ENCODE measurements at regions not wholly inside any gene's neighbourhood (a gene's known extent, or its start where the extent isn't known, plus 50 kb on each side); places are given as distances from the start of the nearest gene placed in this dataset.
"Not testable (repeated sequence)": the region's sequence is repeated elsewhere in the genome, so short reads cannot be mapped to it uniquely, and the experiment has no call there.

- DNase-seq: no peak
- no peak for TF ChIP-seq CTCF (IDR thresholded peaks at IDR 0.05)
- no peaks in the 10 kb centered on the region for H3K27me3 ChIP-seq (ENCODE audit: insufficient read depth in 3 of 3, low read length in 2 of 3)
- no peaks in the 10 kb centered on the region for H3K36me3 ChIP-seq (ENCODE audit: insufficient read depth in 1 of 2, low read depth in 1 of 2)
- WGBS, 3 donors: 63 to 78% (median 69%) methylated on average over 7 of the region's 7 CpGs
- no peak for ATAC-seq
- no peaks in the 10 kb centered on the region for H3K4me1 ChIP-seq
- peaks cover 7% of the 10 kb centered on the region for H3K9me3 ChIP-seq
- no peak overlapping the region for H3K27ac ChIP-seq
- no peak overlapping the region for H3K4me3 ChIP-seq
- intact Hi-C loops (cut with DNase I): no loop called here
These were observed 73.0 kb downstream of the GBP6 start for GRCh38 chr1:89436856-89437255.

DNA sequence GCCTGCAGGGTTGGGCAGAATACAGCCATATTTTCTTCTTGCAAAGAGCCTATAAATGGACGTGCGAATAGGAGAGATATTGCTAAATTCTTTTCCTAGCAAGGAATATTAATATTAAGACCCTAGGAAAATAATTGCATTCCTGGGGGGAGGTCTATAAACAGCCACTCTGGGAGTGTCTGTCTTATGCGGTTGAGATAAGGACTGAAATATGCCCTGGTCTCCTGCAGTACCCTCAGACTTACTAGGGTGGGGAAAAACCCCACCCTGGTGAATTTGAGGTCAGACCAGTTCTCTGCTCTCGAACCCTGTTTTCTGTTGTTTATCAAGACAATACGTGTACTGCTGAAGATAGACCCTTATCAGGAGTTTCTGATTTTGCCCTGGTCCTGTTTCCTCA is 74.4 kb downstream of the GBP6 start:
- not testable (repeated sequence) for DNase-seq

GRCh38 chr1:89440911-89441310 is 77.1 kb downstream of the GBP6 start:
- ATAC-seq (no peak), DNase-seq (no peak)
- no peak overlapping the region for H3K27ac ChIP-seq
- H3K36me3 ChIP-seq (ENCODE audit: insufficient read depth in 1 of 2, low read depth in 1 of 2): no peaks in the 10 kb centered on the region
- no peaks in the 10 kb centered on the region for H3K4me1 ChIP-seq
- H3K9me3 ChIP-seq: peaks cover 7% of the 10 kb centered on the region
- no peaks in the 10 kb centered on the region for H3K27me3 ChIP-seq (ENCODE audit: insufficient read depth in 3 of 3, low read length in 2 of 3)
- TF ChIP-seq CTCF (IDR thresholded peaks at IDR 0.05): no peak
- 46 to 81% (median 57%) methylated on average over 2 of the region's 2 CpGs for WGBS, 3 donors
- H3K4me3 ChIP-seq: no peak overlapping the region
- intact Hi-C loops (cut with DNase I): no loop called here

More for the DNA sequence above, 74.4 kb downstream of the GBP6 start:
- H3K4me3 ChIP-seq; H3K4me1 ChIP-seq; H3K9me3 ChIP-seq; intact Hi-C loops (cut with DNase I); H3K27ac ChIP-seq; H3K27me3 ChIP-seq (ENCODE audit: insufficient read depth in 3 of 3, low read length in 2 of 3); H3K36me3 ChIP-seq (ENCODE audit: insufficient read depth in 1 of 2, low read depth in 1 of 2); ATAC-seq: not testable (repeated sequence)
- WGBS, 3 donors: 86 to 93% (median 91%) methylated on average over 5 of the region's 5 CpGs

DNA sequence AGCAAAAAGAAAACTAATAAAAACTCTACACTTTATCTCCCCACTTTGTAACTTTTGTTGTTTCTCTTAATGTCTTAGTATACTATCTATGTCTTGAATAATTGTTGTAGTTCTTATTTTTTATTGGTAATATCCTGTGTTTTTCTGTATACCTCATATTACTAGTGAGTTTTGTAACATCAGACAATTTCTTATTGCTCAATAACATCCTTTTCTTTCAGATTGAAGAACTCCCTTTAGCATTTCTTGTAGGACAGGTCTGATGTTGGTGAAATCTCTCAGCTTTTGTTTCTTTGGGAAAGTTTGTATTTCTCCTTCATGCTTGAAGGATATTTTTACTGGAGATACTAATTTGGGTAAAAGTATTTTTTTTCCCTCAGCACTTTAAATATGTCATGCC is 79.8 kb upstream of the LRRC8B start:
- intact Hi-C loops (cut with DNase I): no loop called here
- Histone ChIP-seq H3K4me1 (no peaks in the 10 kb centered on the region), H3K36me3 (ENCODE audit: insufficient read depth in 1 of 2, low read depth in 1 of 2) (no peaks in the 10 kb centered on the region), H3K27me3 (ENCODE audit: insufficient read depth in 3 of 3, low read length in 2 of 3) (no peaks in the 10 kb centered on the region), H3K4me3 (no peak overlapping the region), H3K27ac (no peak overlapping the region), H3K9me3 (no peaks in the 10 kb centered on the region)
- DNase-seq (no peak), ATAC-seq (no peak)
- no peak for TF ChIP-seq CTCF (IDR thresholded peaks at IDR 0.05)

DNA sequence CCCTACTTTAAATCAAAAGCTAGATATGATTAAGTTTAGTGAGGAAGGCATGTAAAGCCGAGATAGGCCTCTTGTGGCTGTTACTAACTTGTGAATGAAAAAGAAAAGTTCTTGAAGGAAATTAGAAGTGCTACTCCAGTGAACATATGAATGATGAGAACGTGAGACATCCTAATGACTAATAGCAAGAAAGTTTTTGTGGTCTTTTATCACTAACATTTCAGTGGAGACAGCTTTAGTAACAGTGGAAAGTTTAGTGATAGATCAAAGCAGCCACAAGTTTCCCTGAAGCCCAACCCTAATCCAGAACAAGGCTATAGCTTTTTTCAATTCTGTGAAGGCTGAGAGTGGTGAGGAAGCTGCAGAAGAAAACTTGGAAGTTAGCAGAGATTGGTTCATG is 73.6 kb upstream of the LRRC8B start:
- Histone ChIP-seq H3K27ac (no peak overlapping the region), H3K36me3 (ENCODE audit: insufficient read depth in 1 of 2, low read depth in 1 of 2) (no peaks in the 10 kb centered on the region), H3K4me1 (no peaks in the 10 kb centered on the region), H3K27me3 (ENCODE audit: insufficient read depth in 3 of 3, low read length in 2 of 3) (no peaks in the 10 kb centered on the region), H3K4me3 (no peak overlapping the region), H3K9me3 (no peaks in the 10 kb centered on the region)
- WGBS, 3 donors: 71 to 78% (median 75%) methylated on average over 2 of the region's 2 CpGs
- TF ChIP-seq CTCF (IDR thresholded peaks at IDR 0.05): no peak
- DNase-seq (no peak), ATAC-seq (no peak)
- intact Hi-C loops (cut with DNase I): no loop called here

Measured in psoas muscle (tissue), 7 donors.